IPS-NIHi7 (cell line): ENCODE measurements at regions not wholly inside any gene's neighbourhood (a gene's known extent, or its start where the extent isn't known, plus 50 kb on each side); places are given as distances from the start of the nearest gene placed in this dataset.
A peak's percentile ranks its signal among the peaks of the same experiment; 100 is the strongest.
"Not testable (repeated sequence)": the region's sequence is repeated elsewhere in the genome, so short reads cannot be mapped to it uniquely, and the experiment has no call there.

ENCODE experiments used
- DNase-seq: peaks from one replicate; pipeline ENCODE4 v3.0.0; 2012; ENCODE audit warnings: mixed read lengths; ENCODE audit errors: extremely low spot score

GRCh38 chr12:17695495-17695894 is 394.5 kb downstream of the RERGL start:
- no peak for DNase-seq

- no peak for DNase-seq
Measured at GRCh38 chr12:17691369-17691768, 398.6 kb downstream of the RERGL start.

- DNase-seq = peak; percentile 10
Measured at GRCh38 chr12:17680220-17680619, 409.8 kb downstream of the RERGL start.

GRCh38 chr12:17666641-17667324 is 423.2 kb downstream of the RERGL start:
- DNase-seq = no peak

GRCh38 chr12:17665839-17666238 is 424.2 kb downstream of the RERGL start:
- no peak for DNase-seq

GRCh38 chr12:17661250-17661649 is 428.7 kb downstream of the RERGL start:
- no peak for DNase-seq

- DNase-seq = no peak
Measured at GRCh38 chr12:17652436-17652835, 437.6 kb downstream of the RERGL start.

- no peak for DNase-seq
Measured at GRCh38 chr12:17642340-17642650, 447.7 kb downstream of the RERGL start.

- no peak for DNase-seq
Measured at GRCh38 chr12:17640615-17641014, 449.4 kb downstream of the RERGL start.

GRCh38 chr12:17618831-17619230 is 471.2 kb downstream of the RERGL start:
- DNase-seq = no peak

GRCh38 chr12:17609701-17610100 is 480.3 kb downstream of the RERGL start:
- no peak for DNase-seq

- no peak for DNase-seq
Measured at GRCh38 chr12:17609153-17609552, 480.8 kb downstream of the RERGL start.

GRCh38 chr12:17595111-17595510 is 494.9 kb downstream of the RERGL start:
- no peak for DNase-seq

GRCh38 chr12:17593715-17594406 is 496.1 kb downstream of the RERGL start:
- DNase-seq = no peak

- DNase-seq = no peak
Measured at GRCh38 chr12:17592472-17592871, 497.5 kb downstream of the RERGL start.

GRCh38 chr12:17591005-17591681 is 498.9 kb downstream of the RERGL start:
- no peak for DNase-seq

- DNase-seq = peak; percentile 26
Measured at GRCh38 chr12:17588968-17589367, 501.0 kb downstream of the RERGL start.

GRCh38 chr12:17579205-17580026 is 510.6 kb downstream of the RERGL start:
- DNase-seq = no peak

- no peak for DNase-seq
Measured at GRCh38 chr12:17577405-17577804, 512.6 kb downstream of the RERGL start.

GRCh38 chr12:17572250-17572649 is 517.7 kb downstream of the RERGL start:
- DNase-seq = no peak

GRCh38 chr12:17571047-17571446 is 518.9 kb downstream of the RERGL start:
- DNase-seq = no peak

GRCh38 chr12:17564630-17565029 is 525.4 kb downstream of the RERGL start:
- not testable (repeated sequence) for DNase-seq
